Stimulated activated CD8-positive, alpha-beta memory T cell treated with anti-CD3 and anti-CD28 coated beads, Interleukin-15, amount 100 ng/mL, for 24 hours (primary cell): ENCODE measurements at regions not wholly inside any gene's neighbourhood (a gene's known extent, or its start where the extent isn't known, plus 50 kb on each side); places are given as distances from the start of the nearest gene placed in this dataset.

Source experiments
- DNase-seq: peaks from one replicate; pipeline ENCODE4 v3.0.0-alpha.2; 2020; ENCODE audit warnings: low read depth

DNA sequence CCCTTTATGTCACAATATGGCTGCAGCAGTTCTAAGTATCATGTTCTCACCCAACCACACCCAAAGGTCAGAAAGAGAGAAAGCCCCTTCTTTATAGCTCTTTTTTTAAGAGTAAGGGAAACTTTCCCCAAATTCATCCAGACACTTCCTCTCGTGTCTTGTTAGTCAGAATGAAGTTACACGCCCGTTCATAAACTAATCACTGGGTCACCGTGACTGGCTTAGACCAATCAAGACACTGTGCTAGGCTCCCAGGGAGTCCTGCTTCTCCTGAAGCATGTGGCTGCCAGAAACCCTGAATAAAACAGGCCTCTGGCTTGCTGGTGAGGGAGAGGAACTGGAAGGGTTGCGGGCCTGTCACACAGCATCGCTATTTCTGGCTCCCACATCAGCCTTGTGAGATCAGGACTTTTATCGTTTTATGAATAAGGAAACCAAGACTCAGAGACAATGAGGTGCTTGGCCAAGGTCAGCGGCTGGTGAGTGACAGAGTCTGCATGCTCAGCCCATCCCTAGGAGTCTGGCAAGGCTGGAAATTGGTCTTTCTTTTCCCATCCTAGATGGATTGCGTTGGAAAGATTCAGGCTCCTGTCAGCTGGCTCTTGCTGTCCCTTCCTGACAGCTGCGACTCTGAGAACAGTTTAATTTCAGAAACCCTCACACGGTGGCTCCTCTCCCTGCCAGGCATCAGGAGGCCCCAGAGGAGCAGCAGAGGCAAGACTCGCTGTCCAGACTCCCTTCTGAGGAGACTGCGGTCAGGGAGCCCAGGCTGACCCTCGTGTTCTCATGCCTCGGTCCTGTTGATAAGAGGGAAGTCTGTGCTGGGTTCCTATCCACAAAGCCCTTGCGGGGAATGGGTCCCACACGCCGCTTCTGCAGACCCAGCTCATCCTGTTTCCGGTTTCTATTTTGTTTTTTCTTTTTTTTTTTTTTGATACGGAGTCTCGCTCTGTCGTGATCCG lies 104.5 kb upstream of the TAF1B start:
- DNase-seq = no peak

DNA sequence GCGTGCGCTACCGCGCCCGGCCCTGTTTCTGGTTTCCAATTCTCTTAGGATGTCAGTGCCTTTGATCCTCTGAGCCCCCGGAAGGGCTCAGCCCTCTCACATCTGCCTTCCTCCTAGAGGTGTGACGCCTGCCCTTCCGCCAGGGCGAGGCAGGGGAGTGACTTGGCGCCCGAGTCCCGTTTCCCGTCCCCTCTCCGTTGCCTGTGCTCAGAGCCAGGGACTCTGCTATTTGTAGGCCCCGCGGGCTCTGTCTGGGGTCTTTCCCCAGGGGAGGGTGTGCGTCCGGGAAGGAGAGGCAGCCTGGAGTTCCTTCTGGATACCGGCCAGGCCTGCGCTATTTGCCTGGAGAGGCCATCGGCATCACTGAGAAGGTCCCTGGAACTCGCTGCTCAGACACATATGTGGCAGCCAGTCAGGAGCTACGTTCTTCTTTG lies 103.7 kb upstream of the TAF1B start:
- DNase-seq = no peak

DNA sequence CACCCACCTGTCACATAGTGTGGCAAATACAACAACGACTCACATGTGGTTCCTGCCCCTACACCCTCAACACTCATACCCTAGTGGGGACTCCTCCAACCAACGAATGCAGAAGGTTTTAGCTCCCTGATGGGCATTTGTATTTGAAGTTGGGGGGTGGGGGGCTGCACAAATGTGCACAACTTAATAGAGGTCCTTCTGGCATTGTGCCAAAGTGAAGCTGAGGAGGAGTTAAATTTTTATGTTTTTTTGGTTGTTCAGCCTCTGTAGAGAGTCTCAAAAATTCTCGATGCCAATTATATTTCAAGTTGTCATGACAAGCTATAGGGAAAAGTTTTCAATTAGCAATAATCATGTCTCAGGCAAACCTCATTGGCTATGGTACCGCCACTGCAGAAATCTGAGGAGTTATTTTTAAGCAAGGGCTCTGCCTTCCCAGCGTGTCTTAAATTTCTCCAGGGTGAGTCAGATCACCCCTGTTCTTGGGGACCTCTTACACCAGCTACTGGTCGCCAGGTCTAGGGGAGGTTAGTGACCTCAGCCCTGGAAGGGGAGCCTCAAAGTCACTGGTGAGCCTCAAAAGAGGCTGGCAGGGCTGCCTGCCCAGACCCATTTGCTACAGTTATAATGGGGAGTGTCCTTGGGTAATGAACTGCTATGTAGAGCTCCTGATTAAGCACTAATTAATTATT lies 102.7 kb upstream of the TAF1B start:
- DNase-seq = no peak

DNA sequence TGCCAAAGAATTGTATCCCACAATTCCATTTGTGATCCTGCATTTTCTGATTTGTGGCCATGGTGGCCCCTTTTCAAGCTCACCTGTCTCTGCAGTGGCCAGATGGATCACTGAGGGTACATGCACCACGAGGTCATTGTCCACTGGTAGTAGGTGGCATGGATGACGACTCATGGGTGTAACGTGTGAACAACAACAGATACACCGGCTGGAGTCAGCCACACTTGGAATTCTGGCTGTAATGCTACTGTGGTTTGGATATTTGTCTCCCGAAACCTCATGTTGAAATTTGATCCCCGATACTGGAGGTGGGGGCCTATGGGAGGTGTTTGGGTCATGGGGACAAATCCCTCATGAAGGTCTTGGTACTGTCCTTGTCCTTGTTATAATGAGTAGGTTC lies 102.2 kb upstream of the TAF1B start:
- DNase-seq = no peak

DNA sequence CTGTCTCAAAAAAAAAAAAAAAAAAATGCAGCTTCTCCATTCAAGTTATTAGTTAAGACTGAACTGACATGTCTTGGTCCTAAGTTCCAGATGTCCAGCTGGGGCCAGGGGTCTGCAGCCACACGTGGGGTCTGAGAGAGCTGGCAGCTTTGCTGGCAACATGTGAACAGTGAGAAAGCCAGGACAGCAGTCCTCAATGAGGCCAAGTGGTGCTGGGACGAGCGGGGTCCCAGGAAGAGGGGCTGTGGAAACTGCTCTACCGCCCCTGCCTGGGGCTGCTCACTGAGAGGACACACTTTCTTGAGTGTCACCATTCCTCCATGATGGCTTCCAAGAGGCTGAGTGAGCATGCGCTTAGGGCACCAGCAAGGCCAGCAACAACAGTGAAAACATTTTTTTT lies 100.7 kb upstream of the TAF1B start:
- DNase-seq = no peak

DNA sequence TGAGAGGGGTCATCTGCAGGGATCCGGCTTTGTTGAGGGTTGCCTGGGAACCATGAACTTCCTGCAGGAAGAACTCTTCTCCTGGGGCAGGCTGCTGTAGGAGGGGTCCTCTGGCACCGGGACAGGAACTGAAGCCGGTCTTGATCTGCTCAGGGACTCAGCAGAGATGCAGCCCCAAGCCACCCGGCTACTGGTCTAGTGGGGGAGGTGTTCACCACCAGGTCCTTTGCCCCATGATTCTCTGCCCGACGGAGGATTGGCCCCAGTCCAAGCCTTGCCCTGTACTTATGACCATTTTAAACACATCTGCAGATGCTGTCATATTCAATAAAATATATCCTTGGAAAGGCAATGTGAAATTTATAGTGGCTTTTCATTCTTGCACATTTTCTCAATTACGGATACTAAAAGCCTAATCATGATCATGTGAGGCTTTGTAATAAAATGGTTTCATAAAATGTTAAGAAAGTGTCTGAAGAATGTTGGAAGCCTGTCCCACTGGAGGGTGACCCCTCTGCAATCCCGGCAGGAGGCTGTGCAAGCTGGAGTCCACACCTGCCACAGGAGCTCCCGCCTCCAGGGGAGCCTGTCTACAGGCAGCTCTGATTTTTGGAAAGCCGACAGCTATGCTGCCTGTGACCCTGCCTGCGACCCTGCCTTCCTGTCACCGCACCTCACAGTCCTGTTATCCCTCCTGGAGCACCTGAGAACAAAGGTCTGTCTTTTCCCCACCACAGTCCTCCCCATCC lies 98.8 kb upstream of the TAF1B start:
- no peak for DNase-seq

DNA sequence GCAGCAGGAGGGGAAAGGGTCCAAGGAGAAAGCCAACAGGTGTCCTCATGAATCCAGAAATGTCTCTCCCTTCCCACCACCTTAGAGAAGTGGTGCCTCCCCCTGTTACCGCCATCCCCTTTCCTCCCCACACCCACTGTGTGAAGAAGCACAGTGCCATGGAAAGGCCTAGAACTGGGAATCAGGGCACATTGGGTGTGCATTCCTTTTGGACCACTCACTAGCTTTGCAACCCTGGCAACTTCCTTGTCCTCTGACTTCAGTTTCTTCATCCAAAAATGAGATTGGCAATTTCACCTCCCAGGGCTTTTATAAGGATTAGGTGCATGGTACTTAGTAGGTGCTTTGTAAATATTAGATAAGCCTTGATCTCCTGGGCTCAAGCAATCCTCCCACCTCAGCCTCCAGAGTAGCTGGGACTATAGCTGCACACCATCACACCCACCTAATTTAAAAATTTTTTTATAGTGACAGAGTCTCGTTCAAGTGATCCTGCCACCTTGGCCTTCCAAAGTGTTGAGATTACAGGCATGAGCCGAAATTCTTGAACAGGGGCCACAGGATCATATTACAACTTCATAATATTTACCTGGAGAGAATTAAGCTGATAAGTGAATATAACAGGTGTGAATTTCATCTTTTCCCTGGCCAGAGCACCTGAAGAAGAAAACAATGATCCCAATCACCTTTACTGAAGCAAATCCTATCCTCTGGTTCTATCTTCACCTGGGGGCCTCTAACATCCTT lies 97.9 kb upstream of the TAF1B start:
- DNase-seq = no peak

DNA sequence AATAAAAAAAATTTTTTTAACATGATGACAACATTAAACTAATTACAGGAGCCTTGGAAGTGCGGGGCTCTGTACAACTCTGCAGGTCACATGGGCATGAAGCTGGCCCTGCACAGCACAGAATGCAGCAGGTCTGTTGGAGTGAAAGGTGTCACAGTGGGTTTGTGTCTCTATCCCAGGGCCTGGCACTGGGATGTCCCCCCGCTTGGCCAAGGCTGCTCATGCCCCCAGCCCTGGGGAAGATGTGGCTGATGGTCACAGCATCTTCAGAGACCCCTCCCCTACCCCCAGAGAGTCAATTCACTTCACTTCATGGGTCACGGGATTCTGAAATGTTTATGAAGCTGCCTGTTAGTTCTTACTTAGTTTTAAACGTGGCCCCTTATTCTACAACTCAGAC lies 95.9 kb upstream of the TAF1B start:
- no peak for DNase-seq

DNA sequence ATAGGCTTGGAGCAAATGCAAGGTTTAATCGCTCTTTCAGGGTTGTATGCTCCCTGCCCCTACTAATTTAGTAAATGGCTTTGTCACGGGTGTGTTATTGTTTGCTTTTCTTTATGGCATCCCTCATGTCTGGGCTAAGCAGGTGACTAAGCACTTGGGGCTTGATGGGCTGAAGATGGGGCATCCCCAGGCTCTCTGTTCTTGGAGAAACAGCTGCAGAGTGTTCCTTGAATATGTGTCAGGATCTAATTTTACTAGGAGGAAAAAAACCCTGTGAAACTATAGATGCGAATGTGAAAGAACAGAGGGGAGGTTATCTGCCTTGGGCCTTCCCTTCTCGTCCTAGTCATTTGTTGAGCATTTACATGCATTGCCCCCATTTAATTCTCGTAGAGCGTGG lies 94.7 kb upstream of the TAF1B start:
- DNase-seq = no peak

DNA sequence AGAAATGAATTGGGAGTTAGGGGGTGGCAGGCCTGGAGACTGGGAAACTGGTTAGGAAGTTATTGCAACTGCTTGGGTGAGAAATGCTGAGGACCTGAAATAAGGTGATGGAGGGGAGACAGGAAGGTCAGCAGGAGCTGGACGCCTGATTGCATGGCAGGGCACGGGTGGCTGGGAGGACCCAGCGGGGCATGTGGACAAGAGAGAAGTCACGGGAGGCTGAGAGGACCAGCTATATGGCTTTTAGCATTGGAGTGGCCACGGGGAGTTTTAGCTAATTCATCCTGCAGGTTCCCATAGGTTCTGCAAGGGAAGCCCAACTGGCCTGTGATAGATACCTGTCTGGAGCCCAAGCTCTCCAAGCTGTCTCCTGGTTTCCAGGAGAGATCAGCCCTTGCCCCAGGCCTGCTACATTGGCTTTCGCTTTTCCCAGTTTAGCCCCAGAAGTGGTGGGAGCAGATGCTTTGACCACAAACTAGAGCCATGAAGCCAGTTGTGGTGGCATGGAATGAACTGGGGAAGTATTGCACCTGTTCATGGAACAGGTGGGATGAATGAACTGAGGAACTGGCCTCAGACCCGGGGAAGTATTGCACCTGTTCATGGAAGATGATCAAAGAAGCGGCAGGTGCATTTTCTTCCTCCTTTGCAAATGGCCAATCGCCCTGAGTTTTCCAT lies 93.6 kb upstream of the TAF1B start:
- DNase-seq = no peak

DNA sequence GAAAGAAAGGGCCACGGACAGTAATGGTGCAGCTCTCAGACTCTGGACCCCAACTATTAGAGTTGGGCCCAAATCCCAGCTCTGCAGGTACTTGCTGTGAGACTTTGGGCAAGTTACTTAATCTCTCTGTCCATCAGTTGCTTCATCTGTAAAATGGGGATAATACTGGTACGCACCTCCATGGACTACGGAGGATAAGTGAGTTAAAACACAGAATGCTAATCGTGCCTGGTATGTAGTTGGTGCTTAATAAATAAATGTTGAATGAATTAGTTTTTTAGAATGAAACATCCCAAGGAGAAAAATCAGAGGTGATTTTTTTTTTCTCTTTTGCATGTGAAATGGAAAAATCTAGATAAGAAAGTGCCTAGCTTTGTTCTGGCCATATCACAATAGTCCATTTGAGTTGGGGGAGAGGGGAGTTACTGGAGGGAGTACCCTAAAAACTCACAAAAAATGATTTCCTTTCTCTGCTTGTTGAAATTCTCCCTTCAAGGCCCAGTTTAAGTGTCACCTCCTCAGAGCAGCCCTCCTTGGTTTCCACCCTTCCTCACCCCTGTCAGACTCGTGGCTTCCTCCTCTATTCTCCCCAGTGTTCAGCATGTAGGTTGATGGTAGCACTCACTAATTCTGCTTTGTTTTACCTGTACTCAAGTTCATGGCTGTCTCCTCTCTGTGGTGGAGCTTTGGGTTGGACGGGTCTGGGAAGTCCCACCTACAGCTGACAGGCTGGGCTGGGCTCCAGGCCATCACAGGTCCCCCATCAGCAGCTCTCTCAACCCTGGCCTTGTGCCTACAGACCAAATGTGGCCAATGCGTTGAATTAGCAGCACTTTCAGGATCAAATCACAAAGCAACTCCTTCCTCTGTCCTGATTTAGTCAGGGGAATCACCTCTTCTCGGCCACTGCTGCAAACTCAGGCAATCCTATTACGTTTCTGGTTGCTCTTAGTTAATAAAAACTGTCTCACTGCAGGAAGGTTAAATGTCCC lies 92.8 kb upstream of the TAF1B start:
- DNase-seq = no peak

DNA sequence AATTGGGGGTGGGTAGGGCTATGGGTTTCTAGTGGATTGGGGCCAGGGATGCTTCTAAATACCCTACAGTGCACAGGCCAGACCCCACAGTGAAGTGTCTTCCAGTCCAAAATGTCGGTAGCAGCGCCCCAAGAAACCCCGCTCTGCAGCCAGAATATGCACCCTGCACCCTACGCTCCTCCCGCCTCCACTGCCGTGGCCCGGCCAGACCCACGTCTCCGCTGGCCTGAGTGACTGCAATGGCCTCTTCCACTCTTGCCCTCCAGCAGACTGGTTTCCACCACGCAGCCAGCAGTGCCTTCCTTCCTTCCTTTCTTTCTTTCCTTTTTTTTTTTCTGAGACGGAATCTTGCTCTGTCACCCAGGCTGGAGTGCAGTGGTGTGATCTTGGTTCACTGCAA lies 91.4 kb upstream of the TAF1B start:
- no peak for DNase-seq

DNA sequence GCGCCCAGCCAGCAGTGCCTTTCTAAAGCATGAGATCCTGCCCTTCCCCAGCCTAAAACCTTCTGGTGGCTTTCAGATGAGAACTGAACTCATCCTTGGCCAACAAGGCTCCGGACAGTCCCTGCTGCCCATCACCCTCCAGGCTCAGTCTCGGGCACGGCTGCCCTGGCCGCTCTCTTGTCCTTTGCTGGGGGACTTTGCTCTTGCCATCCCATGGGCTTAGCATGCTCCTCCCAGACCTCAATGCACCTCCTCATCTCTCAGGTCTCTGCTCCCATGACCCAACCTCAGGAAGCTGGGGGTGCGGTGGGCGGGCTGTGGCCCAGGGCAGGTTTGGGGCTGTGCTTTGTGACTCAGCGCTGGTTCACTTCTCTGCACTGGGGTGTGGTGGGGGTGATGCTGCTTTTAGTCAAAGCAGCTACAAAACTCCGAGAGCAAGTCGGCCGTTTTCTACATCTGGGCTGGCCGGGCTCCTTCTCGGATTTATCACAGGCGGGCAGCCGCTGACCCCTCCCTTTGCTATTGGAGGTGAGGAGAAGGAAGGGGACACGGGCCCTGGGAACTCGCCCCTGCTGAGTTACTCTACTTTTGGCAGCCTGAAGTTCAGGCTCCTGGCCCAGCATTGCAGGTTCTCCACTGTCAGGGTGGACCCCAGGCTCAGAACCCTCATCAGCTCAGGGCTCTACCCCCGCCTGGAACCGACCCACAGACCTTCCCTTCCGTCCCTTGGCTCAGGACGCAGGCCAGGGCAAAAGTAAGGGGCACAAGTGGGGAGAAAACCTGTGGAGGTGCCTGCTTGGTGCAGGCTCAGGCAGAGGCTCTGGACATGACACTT lies 90.6 kb upstream of the TAF1B start:
- peak; percentile 56 for DNase-seq

DNA sequence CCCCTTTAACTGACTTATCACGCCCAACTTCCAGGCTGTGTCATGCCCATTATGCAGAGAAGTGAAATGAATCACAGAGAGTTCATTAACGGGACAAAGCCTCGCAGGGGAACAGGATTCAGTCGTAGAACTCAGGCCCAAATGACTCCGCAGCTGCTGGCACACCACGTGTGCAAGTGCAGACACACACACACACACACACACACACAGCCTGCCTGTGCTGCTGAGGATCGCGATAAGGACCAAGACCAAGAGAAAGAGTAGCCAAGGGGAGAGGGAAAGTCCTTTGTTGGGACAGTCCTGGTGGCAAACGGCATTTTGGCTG lies 90.0 kb upstream of the TAF1B start:
- DNase-seq = no peak

DNA sequence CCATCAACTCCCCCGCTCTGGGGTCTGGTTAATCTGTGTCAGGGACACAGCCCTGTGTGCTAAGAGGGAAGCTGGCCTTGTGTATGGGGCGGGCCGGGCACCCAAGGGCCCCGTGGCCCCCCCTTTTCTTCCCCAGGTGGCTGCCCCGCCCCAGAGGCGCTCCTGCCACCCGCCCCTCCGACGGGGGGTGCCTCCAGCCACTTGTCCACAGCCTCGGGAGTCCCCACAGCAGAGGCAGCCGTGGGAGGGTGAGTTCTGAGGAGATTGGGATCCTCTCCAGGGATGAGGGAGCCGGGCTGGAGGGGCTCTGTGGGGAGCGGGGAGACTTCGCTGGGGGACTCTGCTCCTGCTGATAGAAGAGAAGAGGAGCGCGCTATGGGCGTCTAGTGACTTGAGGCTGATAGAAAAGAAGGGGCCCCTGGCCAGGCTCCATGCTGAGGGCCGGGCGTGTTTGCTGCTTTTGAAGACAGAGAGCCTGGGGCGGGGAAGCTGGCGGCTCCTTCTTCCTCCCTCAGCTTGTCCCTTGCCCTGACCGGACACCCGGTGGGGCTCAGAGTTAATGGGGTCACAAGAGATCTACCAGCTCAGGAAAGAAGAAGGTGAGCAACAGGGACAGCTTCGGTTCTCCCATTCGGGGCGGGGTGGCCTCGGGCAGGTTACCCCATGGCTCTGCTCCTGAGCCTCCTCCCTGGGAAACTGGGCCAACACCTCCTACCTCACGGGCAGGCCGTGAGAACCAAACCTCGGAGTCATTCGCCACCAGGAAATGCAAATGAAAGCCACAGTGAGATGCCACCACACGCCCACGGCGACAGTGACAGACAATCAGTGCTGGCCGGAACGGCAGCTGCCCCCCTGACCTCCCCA lies 89.4 kb upstream of the TAF1B start:
- DNase-seq = no peak

DNA sequence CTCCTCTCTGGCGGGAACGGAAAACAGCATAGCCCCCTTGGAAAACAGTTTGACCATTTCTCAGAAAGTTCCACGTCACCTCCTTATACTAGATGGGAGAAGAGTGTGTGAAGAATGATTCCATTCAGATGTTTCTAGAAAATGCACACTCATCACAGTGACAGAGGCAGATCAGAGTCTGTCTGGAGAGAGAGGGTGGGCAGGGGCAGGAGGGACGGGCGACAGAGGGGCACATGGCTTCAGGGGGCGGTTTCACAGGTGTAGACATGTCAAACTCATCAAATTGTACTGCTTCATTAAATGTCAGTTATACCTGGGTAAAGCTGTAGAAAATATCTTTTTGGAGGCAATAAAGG lies 88.8 kb upstream of the TAF1B start:
- no peak for DNase-seq

DNA sequence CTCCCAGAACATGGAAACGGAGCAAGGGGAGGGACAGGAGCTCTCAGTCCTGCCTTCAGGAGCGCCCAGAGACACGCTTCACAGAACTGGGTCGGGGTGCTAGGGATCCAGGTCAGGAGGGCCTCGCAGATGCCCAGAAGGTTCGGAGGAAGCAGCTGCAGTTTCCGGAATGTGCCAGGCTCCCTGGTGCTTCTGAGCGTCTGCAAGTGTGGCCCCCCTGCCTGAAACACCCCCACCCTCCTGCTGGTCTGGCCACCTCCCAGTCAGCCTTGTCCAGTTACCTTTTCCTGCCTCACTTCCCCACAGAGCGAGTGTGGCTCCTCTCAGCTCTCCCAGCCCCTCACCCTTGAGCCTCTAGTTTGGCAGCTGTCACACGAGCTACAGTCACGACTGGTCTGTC lies 88.3 kb upstream of the TAF1B start:
- DNase-seq = no peak

DNA sequence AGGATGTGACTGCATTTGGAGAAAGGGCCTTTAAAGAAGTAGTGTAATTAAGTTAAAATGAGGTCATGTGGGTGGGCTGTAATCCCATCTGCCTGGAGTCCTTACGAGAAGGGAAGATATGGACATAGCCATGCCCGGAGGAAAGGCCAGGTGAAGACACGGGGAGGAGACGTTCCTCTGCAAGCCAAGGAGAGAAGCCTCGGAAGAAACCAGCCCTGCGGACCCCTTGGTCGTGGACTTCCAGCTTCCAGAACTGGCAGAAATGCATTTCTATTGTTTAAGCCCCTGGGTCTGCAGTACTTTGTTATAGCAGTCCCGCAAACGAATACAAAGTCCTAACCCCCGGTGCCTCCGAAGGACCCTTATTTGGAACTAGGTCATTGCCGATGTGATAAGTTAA lies 87.6 kb upstream of the TAF1B start:
- DNase-seq = no peak
